ENCODE measurements at regions not wholly inside any gene's neighbourhood (a gene's known extent, or its start where the extent isn't known, plus 50 kb on each side); places are given as distances from the start of the nearest gene placed in this dataset.
"Not testable (repeated sequence)": the region's sequence is repeated elsewhere in the genome, so short reads cannot be mapped to it uniquely, and the experiment has no call there.

DNA sequence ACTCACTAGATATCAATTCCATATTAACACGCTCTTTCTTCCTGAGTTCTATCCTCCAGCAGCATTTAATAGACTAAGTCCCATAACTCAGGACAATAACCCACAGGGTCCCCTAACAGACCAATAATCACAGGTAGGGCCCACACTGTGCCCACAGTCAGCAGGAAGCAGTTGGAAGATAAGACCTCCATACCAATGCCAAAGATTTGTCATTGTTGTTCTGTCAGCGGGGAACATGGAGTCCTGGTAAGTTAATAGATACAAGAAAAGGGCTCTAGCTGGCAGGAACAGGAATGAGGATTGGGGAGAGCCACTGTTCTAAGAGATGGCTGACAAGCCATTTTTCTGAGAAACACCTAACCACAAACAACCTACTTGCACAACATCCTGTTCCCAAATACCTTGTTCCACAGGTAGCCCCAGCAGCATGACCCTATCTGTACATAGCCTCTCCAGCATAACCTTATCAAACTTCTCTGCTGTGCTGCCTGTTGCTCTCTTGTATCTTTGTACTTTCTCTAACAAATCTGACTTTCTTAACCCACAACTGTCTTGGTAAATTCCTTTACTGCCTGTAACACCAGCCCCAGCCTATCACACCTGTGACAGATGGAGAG is 142.0 kb upstream of the KCNJ15 start:
- no peak for DNase-seq

DNA sequence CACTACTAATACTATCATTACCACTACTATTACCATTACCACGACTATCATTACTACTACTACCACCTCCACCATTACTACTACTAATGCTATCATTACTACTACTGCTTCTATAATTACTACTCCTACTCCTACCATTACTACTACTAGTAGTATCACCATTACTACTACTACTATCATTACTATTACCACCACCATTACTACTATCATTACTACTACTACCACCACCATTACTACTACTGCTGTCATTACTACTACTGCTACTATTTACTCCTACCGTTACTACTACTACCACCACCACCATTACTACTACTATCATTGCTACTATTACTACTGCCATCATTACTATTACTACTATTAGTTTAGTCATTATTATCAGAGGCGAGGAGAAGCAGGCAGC is 140.9 kb upstream of the KCNJ15 start:
- no peak for DNase-seq

DNA sequence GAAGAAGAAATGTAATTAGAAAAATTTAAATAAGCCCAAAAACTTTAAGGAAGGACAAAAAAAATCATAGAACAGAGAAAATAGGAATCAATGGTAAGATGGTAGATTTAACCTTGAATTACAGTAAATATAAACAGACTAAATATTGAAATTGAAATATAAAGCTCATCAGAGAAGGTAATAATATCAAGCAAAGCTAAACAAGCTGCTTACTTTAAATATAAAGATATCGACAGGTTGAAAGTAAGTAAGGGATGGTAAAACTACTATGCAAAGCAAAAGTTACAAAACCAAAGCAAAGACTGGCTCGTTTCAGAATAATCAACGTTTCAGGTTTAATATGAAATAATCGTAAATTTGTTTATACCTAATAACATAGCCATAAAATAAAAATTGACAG is 137.0 kb upstream of the KCNJ15 start:
- DNase-seq: no peak

DNA sequence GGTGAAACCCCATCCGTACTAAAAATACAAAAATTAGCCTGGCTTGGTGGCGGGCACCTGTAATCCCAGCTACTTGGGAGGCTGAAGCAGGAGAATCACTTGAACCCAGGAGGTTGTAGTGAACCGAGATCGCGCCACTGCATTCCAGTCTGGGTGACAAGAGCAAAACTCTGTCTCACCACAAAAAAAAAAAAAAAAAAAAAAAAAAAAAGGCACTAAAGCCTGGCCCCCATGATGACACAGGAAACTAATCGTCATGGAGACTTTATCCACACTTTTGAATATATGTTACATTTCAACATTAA is 136.2 kb upstream of the KCNJ15 start:
- not testable (repeated sequence) for DNase-seq

DNA sequence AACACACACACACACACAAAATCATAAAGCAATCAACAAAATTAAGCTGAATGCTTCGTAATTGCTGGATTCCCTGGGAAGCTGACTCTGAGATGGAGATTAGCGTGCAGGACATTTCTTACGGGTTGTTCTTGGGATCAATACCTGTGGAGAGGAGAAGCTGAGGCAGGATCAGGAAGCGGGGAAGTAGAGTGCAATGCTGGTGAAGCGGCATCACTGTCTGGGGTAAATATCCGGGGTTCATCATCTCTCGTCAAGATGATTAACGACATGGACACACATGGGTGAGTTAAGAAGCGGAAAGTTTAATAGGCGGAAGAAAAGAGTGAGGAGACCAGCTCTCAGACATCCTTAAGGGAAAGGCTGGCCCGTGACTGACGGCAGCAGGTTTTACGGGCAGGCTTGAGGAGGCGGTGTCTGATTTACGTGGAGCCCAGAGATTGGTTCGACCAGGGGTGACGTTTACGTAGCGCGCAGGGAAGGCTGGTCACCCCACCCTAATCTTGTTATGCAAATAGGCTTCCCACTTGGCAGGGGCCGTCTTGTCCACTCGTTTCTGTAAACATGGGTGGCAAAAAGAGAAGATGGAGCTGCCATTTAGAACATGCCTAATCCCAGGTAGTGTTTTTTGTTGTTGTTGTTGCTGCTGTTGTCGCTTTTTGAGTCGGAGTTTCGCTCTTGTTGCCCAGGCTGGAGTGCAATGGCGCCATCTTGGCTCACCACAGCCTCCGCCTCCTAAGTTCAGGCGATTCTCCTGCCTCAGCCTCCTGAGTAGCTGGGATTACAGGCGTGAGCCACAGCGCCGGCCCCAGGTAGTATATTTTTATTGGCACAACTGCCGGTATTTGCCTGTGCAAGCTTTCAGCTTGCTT is 135.6 kb upstream of the KCNJ15 start:
- DNase-seq: no peak

DNA sequence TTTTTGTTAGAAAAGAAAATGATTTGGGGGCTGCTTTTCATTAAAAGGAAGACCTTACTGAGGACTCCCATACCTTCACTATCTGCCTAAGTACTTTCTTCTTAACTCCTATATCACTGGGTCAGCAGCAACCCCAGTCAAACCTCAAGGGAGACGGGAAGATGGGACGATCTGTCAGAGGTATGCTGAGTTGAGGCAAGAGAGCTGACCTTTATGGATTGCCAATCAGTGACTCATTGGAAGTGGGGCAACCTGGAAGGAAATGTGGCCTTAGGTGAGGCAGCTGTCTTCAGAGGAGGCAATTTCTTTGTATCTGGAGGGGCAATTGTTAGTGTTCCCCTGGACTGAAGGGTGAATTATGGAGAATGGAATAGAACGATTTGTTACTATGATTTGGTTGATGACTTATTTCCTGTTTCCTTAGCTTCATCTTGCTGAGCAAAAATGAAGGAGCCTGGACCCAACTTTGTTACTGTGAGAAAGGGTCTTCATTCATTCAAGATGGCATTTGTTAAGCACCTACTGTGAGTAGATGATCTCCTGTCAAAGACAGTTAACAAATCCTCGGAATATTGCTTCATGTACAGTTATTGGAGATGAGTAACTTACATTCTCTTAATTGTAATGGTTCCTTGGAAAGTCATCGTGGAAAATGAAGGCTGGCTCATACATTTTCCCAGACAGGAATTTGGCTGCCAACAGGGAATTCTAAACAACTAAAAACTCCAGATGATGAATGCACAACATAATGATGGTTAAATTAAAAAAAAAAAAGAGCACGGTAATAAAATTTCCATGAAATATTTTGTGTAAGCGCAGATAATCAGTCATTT is 134.7 kb upstream of the KCNJ15 start:
- no peak for DNase-seq

DNA sequence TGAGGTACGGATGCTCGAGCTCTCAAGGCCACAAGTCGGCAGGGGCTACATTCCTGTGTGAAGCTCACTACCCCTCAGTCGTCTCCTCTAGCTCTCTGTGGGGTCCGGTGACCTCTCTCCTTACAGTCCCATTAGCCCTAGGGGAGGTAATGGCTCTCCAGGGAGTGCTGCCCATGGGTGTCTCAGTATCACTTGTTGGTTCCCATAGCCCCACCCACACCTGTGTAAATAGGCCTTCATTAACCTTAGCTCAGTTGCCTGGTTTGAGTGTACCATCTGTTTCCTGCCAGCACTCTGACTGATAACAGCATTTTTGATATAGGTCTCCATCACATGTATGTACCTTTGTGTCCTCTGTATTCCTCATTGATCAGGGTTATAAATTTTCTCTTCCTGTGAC is 133.2 kb upstream of the KCNJ15 start:
- no peak for DNase-seq

DNA sequence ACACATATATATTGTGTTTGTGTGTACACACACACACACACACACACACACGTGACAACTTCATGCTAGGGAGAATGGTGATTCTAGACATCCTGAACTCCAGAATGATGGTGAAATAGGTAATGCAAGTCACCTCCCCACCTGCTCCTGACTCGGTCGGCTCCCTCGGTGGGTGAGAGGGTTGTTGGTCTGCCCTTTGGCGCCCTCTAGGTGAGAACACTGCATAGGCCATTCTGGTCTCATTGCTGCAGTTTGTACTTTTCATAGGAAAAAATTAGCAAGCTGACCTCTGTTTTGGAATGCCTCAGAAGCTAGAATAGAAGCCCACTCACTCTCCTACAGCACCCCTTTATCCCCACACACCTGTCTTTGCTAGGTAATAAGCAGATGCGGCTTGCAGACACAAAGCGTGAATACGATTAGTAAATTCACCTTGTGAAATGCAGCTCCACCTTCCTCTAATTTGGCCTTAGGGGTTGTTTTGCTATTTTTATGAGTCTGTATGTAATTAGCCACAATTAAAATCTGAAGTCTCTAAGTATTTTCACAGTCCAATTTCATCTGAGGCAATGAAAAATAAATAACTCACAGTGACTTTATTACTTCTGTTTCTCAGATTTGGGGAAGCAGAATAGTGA is 130.0 kb upstream of the KCNJ15 start:
- peak; percentile 36 for DNase-seq

DNA sequence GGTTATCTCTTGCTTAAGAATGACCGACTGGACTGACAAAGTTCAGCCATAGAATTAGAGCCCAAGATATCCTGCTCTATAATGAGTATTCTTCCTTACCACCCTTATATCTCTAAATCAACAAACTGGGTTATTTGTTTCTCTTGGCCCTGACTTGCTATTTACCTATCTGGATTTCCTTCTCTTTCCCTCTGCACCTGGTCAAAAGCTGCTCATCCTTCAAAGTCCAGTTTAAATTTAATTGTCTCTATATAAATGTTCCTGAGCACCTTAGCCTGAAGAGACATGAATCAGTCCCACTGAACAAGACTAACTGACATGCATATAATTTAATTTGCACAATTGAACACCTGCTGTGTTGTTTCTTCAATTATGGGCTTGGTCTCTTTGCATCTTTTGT is 127.1 kb upstream of the KCNJ15 start:
- no peak for DNase-seq

DNA sequence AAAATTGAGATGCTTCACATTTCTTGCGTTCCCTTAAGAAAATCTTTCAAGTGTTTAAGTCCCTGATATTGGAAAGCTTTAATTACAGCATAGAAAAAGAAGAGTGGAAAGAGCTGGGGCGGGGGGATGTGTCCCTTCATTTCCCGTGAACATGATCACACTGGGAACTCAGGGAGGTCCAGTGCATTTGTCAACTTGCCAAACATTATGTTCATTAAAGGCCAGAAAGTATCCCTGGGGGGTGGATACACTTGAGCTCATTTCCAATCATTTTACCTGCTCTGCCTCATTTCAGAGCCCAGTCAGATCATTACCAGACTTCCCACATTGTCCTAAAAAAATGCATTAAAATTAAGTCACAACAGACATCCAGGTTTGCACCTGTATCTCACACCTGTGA is 123.6 kb upstream of the KCNJ15 start:
- no peak for DNase-seq

DNA sequence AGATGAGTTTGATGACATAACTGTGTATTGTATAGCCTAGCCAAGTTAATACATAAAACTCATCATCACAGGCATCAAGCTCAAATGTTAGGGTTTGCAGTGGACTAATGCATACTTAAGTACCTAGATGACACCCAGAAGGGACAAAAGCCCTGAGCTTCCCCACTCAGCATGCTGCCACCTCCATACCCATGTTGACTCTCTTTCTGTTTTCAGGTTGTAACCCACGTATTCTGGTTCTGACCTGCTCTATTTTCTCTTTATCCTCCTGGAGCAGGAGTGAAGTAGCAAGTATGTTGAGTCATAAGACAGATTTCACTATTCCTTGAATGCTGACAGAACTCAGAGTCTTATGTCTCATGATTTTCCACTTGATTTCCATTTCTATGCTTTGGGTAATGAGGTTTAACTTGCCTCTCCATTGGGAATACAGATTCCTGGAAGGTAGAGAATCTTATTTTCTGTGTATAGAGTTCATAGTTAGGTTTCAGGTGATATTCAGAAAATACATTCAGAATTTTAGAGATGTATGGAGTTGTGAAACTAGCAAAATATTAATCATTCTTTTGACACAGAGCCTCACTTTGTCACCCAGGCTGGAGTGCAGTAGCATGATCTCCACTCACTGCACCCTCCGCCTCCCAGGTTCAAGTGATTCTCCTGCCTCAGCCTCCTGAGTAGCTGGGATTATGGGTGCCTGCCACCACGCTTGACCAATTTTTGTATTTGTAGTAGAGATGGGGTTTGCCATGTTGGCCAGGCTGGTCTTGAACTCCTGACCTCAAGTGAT is 122.5 kb upstream of the KCNJ15 start:
- DNase-seq: no peak

DNA sequence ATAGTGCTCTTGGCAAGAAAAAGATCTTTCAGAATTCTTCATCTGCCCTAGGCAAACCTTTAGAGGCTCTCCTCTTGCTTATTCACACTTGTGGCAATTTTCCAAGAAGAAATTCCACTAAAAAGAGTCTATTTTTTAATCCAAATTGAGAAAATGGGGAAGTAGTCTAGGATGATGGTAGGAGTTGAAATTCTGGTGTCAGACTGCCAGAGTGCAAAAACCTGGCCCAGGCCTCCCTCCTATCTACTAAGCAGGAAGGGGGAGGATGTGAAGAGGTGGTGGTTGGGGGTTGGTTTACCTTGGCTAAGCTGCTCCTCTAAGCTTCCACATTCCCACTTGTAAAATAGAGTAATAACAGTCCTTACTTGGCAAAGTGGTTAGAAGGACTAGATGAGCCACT is 120.6 kb upstream of the KCNJ15 start:
- no peak for DNase-seq

DNA sequence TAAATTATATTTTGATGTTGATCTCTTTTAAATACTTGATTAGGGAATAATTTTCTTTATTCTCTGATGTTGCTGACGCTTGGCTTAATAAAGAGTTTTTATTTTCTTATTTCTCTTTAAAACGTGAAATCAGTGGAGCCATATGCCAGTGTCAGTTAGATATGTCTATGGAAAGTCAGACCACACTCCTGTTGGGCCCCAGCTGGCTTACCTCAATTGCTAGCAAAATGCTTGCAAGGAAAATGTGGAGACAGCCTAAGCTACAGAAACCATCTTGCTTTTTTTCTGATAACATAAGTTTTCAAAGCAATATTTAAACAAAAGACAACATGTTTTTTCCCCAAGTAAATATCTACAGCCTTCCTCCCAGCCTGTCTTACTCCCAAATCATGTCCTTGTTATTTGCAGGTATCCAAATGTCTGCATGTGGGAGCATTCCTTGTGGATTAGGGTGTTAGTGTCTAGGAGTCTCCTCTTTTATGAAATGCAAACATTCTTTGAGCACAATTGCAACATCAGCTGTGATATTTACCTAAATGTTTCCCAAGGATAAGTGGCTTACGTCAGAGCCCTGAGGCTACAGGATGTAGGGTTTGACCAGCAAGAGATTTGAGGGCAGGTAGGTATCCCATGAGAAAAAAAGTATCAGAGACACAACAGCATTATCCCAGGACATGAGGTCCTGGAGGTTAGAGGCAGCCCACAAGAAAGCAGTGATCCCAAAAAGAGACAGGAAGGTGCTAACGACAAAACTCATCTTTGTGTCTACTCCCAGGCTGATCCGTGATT is 117.2 kb upstream of the KCNJ15 start:
- DNase-seq: no peak

DNA sequence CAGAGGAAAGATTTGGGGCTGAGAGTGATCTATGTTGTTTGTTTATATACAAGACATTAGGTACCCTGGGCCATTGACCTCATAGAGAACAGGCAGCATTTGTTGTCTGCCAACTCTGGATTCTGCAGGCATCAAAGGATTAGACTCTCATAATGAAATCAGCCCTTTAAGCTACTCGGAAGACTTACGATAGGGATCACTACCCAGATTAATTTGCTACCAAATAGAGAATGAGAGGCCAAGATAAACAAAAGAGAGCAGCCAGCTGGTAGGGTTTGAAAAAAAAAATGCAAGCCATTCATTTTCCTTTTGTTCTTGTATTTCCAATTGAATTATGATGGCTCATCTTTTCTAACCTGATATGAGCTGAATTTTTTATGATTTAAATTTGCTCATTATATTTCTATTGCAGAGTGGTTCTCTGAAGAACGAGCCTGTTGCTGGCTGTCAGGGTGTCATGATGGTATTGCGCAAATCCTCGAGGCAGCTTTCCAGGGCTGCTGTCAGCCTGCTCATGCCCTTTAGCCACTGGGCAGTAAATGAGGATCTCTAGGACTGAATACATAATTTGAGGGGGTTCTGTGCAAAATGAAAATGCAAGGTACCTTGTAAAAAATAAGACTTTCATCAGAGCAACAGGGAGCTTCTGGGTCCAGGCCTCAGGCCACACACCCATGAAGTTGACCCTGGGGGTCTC is 116.4 kb upstream of the KCNJ15 start:
- DNase-seq: no peak

DNA sequence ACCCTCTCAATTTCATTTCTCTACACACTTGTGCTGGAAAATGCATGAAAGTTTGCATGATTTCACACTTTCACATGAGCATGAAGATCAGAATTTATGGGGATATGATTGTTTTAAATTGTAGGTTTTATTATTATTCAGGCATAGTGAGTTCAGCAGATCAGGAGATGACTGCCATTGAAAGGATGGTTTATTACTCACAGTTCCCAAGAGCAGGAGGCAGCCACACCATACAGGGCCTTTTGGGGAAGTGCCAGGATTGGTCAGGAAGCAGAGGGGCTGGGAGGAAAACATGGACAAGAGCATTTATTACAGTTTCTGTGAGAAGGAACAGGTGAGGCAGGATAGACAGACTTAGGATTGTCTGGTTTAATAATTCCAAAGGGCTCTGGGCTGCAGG is 114.6 kb upstream of the KCNJ15 start:
- no peak for DNase-seq

DNA sequence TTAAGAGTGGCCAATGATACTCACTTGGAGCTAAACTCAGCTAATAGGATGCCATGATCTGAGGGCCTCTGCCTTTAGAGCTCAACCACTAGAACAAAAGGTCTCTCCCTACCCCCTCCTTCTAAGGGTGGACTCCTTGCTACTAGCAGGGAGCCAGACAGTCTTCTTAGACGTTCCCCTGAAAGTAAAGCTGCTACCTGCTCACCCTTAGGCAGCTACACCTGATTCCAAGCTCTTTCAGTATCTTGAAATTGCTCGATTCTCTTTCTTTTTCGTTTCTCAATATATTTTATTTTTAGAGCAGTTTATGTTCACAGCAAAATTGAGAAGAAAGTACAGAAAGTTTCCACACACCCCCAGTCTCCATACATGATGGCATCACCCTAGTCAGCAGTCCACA is 112.6 kb upstream of the KCNJ15 start:
- DNase-seq: no peak

DNA sequence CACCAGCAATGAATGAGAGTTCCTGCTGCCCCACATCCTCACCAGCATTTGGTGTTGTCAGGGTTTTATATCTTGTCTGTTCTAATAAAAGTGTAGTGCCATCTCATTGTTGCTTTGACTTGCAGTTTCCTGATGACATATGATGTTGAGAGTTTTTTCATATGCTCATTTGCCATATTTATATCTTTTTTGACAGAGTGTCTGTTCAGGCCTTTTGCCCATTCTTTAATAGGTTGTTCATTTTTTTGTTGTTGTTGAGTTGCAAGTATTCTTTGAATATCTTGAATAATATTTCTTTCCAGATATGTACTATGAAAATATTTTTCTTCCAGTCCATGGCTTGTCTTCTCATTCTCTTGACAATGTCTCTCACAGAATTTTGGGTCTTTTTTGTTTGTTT is 111.7 kb upstream of the KCNJ15 start:
- DNase-seq: no peak

DNA sequence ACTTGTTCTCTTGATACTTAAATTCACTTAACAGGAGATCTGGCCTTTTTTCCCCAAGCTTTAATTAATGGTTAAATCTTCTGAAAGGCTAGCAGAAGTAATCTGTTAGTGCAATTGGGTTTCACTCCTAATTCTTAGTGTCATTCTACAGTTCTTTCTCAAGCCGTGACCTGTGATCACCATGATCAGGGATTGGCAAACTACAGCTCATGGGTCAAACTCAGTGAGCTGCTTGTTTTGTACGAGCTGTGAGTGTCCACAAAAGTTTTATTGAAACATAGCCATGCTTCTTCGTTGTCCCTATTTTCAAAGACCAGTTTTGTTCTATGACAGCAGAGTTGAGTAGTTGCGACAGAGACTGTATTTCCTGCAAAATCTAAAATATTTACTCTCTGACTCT is 109.4 kb upstream of the KCNJ15 start:
- no peak for DNase-seq

DNA sequence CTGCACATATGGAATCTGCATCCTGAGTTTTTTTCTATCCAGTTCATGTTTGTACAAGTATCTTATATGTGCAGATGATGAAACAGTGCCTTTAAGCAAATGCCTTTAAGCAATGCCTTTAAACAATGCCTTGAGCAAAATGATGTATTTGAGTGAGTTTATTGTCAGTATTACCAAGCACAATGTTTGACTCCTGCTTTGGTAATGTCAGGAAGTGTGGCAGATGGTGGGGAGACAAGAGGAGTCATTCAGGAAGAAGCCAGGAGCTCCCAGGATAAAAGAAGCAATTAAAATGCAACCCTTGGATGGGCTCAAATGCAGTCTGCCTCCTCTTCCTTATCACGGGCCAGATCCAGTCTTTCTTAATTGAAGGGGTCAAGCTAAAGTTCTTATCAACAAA is 108.7 kb upstream of the KCNJ15 start:
- DNase-seq: no peak

DNA sequence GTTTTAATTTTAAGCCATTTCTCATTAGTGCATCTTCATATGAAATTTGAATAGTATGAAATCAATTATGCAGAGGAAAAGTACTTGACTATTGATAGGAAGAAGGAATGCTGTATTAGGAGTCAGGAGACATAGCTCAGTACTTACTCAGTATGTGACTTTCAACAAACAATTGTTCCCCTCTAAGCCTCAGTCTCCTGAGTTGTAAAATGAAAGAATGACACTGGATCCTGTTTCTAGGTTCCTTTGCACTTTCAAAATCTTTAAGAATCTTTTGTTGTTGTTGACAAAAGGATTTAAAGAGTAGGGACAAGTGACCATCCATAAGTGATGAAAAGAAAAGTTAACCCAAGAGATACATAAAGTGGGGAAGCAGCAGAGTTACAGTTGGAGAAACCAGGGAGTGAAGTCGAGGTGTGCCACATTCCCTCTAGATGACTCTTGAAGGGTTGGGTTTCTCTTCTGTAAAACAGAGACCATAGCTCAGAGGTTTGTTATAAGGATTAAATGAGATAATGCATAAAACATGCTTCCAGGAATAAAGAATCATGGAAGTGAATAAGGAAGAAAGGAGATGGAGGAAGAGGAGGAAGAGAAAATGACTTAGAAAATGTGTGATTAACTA is 105.7 kb upstream of the KCNJ15 start:
- no peak for DNase-seq

DNA sequence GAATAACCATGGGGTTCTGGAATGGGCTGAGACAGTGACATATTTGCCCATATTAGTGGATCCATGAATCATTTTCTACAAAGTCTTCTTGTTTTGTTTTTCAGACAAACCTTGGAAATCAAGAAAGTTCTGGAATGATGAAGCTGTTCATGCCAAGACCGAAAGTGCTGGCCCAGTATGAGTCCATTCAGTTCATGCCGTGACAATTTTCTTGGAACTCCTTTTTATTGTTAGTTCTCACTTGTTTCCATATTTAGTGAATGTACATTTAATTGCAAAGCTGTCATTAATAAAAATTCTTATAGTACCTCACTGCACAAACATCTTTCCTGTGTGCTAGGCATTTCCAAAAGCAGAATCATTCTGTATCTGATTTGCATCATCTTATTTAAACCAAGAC is 100.6 kb upstream of the KCNJ15 start:
- no peak for DNase-seq

Data from activated CD8-positive, alpha-beta memory T cell treated with anti-CD3 and anti-CD28 coated beads, Interleukin-2, amount 50 U/mL, for 4 hours (primary cell).